ENCODE measurements at regions not wholly inside any gene's neighbourhood (a gene's known extent, or its start where the extent isn't known, plus 50 kb on each side); places are given as distances from the start of the nearest gene placed in this dataset.
A peak's percentile ranks its signal among the peaks of the same experiment; 100 is the strongest.

- no peak overlapping the region for H3K27ac ChIP-seq (ENCODE audit: low read depth in 1 of 3, low read length in 2 of 3)
- DNase-seq (no peak), FAIRE-seq (no peak)
- WGBS, 3 donors = 83 to 92% (median 85%) methylated on average over 6 of the region's 6 CpGs
- no peaks in the 10 kb centered on the region for H3K9me3 ChIP-seq (ENCODE audit: control insufficient read depth in 2 of 2, insufficient read depth in 1 of 2, low read depth in 1 of 2, low read length in 1 of 2)
- no peak overlapping the region for H3K4me3 ChIP-seq (ENCODE audit: low read depth in 1 of 3, low read length in 3 of 3)
- H3K4me1 ChIP-seq (ENCODE audit: control insufficient read depth in 3 of 3, insufficient read depth in 2 of 3, low read depth in 1 of 3, low read length in 2 of 3) = no peaks in the 10 kb centered on the region
- H3K36me3 ChIP-seq (ENCODE audit: control insufficient read depth in 3 of 3, insufficient read depth in 2 of 3, low read depth in 1 of 3, low read length in 3 of 3) = no peaks in the 10 kb centered on the region
- H3K27me3 ChIP-seq (ENCODE audit: control insufficient read depth in 3 of 3, insufficient read depth in 3 of 3, low read length in 3 of 3) = no peaks in the 10 kb centered on the region
Measured at GRCh38 chr15:97849183-97849582, 111.3 kb upstream of the ARRDC4 start.

DNA sequence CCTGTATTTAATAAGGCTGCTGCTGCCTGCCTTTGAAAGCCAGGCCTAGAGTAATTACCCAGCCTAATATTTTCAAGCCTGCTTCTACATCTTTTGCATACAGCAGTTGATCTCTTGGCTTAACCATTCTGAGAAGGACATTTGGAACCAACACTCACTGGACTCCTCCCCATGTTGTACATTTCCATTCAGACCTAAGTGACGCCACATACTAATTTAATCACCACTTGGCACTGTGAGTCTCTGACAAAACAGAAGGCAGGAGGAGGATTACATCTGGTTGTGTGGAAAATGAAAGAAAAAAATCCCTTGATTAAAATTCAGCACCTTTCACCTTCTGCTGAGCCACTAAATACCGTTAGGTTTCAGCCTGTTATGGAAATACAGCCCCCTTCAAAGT, 102.2 kb upstream of the ARRDC4 start:
- no peaks in the 10 kb centered on the region for H3K36me3 ChIP-seq (ENCODE audit: control insufficient read depth in 3 of 3, insufficient read depth in 2 of 3, low read depth in 1 of 3, low read length in 3 of 3)
- 79 to 85% (median 83%) methylated on average over 2 of the region's 2 CpGs for WGBS, 3 donors
- H3K9me3 ChIP-seq (ENCODE audit: control insufficient read depth in 2 of 2, insufficient read depth in 1 of 2, low read depth in 1 of 2, low read length in 1 of 2) = no peaks in the 10 kb centered on the region
- no peaks in the 10 kb centered on the region for H3K4me1 ChIP-seq (ENCODE audit: control insufficient read depth in 3 of 3, insufficient read depth in 2 of 3, low read depth in 1 of 3, low read length in 2 of 3)
- H3K4me3 ChIP-seq (ENCODE audit: low read depth in 1 of 3, low read length in 3 of 3) = no peak overlapping the region
- no peak overlapping the region for H3K27ac ChIP-seq (ENCODE audit: low read depth in 1 of 3, low read length in 2 of 3)
- DNase-seq (no peak), FAIRE-seq (no peak)
- no peaks in the 10 kb centered on the region for H3K27me3 ChIP-seq (ENCODE audit: control insufficient read depth in 3 of 3, insufficient read depth in 3 of 3, low read length in 3 of 3)

DNA sequence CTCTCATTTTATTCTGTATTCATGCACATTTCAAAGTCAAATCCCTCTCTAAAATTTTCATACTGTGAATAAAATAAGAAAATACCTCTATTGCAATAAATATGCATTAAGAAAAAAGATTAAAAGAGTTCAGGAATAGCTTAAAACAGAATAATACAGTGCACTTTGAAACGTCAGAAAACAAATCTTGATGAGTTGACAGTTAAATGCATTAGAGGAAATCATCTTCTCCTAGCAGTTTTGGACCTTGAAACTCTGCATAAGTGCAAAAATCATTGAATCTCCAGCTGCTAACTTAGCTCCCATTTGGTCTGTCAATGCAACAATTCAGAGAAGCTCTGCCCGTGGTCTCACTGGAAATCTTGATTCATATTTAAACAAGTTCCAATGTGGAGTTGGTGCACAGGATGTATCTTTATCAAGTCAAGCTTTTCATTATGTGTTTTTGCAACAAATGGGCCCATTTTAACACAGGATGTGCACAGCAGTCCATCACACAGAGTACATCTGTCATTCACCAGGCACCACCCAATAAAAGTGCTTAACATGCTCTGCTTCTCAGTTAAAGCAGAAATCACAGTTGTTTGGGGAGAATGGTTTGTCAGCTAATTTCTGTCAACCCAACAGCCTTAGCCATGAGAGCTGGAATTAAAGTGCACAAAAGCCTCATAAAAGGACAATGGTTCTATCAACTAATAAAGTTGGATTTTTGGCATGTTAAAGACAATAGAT, 98.8 kb upstream of the ARRDC4 start:
- FAIRE-seq = no peak
- no peaks in the 10 kb centered on the region for H3K27me3 ChIP-seq (ENCODE audit: control insufficient read depth in 3 of 3, insufficient read depth in 3 of 3, low read length in 3 of 3)
- no peak overlapping the region for H3K4me3 ChIP-seq (ENCODE audit: low read depth in 1 of 3, low read length in 3 of 3)
- no peak for DNase-seq
- H3K36me3 ChIP-seq (ENCODE audit: control insufficient read depth in 3 of 3, insufficient read depth in 2 of 3, low read depth in 1 of 3, low read length in 3 of 3) = no peaks in the 10 kb centered on the region
- H3K27ac ChIP-seq (ENCODE audit: low read depth in 1 of 3, low read length in 2 of 3) = no peak overlapping the region
- WGBS, 3 donors = 43 to 60% (median 58%) methylated on average over 2 of the region's 2 CpGs
- H3K4me1 ChIP-seq (ENCODE audit: control insufficient read depth in 3 of 3, insufficient read depth in 2 of 3, low read depth in 1 of 3, low read length in 2 of 3) = no peaks in the 10 kb centered on the region
- no peaks in the 10 kb centered on the region for H3K9me3 ChIP-seq (ENCODE audit: control insufficient read depth in 2 of 2, insufficient read depth in 1 of 2, low read depth in 1 of 2, low read length in 1 of 2)

DNA sequence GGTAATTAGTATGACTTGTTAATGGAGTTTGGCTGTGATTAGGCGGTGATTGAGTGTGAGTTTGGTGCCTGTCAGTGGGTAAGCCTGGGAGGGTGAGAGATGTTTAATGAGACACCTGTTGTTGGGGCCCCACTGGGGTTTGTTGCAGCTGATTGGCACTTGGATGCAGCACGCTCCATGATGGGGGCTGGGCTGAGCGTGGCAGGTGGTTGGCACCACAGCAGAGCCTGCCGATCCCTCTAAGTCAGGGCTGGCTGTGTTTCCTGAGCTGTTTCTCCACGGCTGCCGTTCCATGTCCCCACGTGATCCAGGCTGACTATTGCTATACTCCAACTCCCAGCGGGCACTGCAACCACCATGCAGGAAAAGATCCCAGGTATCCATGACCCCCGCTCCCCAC, 93.5 kb upstream of the ARRDC4 start:
- FAIRE-seq = no peak

GRCh38 chr15:97867870-97868269, 92.6 kb upstream of the ARRDC4 start:
- Histone ChIP-seq H3K36me3 (ENCODE audit: control insufficient read depth in 3 of 3, insufficient read depth in 2 of 3, low read depth in 1 of 3, low read length in 3 of 3) (no peaks in the 10 kb centered on the region), H3K4me3 (ENCODE audit: low read depth in 1 of 3, low read length in 3 of 3) (no peak overlapping the region), H3K4me1 (ENCODE audit: control insufficient read depth in 3 of 3, insufficient read depth in 2 of 3, low read depth in 1 of 3, low read length in 2 of 3) (no peaks in the 10 kb centered on the region), H3K9me3 (ENCODE audit: control insufficient read depth in 2 of 2, insufficient read depth in 1 of 2, low read depth in 1 of 2, low read length in 1 of 2) (no peaks in the 10 kb centered on the region), H3K27me3 (ENCODE audit: control insufficient read depth in 3 of 3, insufficient read depth in 3 of 3, low read length in 3 of 3) (no peaks in the 10 kb centered on the region), H3K27ac (ENCODE audit: low read depth in 1 of 3, low read length in 2 of 3) (no peak overlapping the region)
- DNase-seq (peak in 1 of 2 donors; percentile 24), FAIRE-seq (no peak)
- WGBS, 3 donors = 11 to 34% (median 26%) methylated on average over 4 of the region's 4 CpGs

More for the DNA sequence above, 93.5 kb upstream of the ARRDC4 start:
- Histone ChIP-seq H3K4me3 (ENCODE audit: low read depth in 1 of 3, low read length in 3 of 3) (no peak overlapping the region), H3K4me1 (ENCODE audit: control insufficient read depth in 3 of 3, insufficient read depth in 2 of 3, low read depth in 1 of 3, low read length in 2 of 3) (no peaks in the 10 kb centered on the region), H3K36me3 (ENCODE audit: control insufficient read depth in 3 of 3, insufficient read depth in 2 of 3, low read depth in 1 of 3, low read length in 3 of 3) (no peaks in the 10 kb centered on the region), H3K27me3 (ENCODE audit: control insufficient read depth in 3 of 3, insufficient read depth in 3 of 3, low read length in 3 of 3) (no peaks in the 10 kb centered on the region), H3K9me3 (ENCODE audit: control insufficient read depth in 2 of 2, insufficient read depth in 1 of 2, low read depth in 1 of 2, low read length in 1 of 2) (no peaks in the 10 kb centered on the region), H3K27ac (ENCODE audit: low read depth in 1 of 3, low read length in 2 of 3) (no peak overlapping the region)
- no peak for DNase-seq
- WGBS, 3 donors = 82 to 85% (median 83%) methylated on average over 9 of the region's 9 CpGs

DNA sequence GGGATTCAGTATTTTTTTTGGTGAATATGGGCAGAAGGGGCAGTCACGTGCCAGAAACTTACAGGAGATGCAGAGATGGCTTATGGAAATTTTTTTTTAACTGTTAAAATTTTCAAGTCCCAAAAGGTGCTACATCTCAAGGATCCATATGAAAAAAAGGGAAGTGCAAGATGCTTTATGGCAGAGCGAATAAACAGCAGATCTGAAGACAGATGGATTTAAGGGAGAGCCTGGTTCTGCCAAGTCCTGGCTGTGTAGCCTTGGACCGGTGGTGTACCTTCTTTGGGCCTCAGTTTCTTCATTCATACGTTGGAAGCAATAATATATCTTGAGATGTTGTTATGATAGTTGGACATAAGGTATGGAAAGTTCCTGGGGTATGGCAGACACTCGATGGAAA, 91.5 kb upstream of the ARRDC4 start:
- WGBS, 3 donors = 73 to 84% (median 80%) methylated on average over 5 of the region's 5 CpGs
- Histone ChIP-seq H3K4me1 (ENCODE audit: control insufficient read depth in 3 of 3, insufficient read depth in 2 of 3, low read depth in 1 of 3, low read length in 2 of 3) (no peaks in the 10 kb centered on the region), H3K27ac (ENCODE audit: low read depth in 1 of 3, low read length in 2 of 3) (no peak overlapping the region), H3K9me3 (ENCODE audit: control insufficient read depth in 2 of 2, insufficient read depth in 1 of 2, low read depth in 1 of 2, low read length in 1 of 2) (no peaks in the 10 kb centered on the region), H3K27me3 (ENCODE audit: control insufficient read depth in 3 of 3, insufficient read depth in 3 of 3, low read length in 3 of 3) (no peaks in the 10 kb centered on the region), H3K4me3 (ENCODE audit: low read depth in 1 of 3, low read length in 3 of 3) (no peak overlapping the region), H3K36me3 (ENCODE audit: control insufficient read depth in 3 of 3, insufficient read depth in 2 of 3, low read depth in 1 of 3, low read length in 3 of 3) (no peaks in the 10 kb centered on the region)
- FAIRE-seq (no peak), DNase-seq (no peak)

- H3K4me3 ChIP-seq (ENCODE audit: low read depth in 1 of 3, low read length in 3 of 3) = no peak overlapping the region
- H3K4me1 ChIP-seq (ENCODE audit: control insufficient read depth in 3 of 3, insufficient read depth in 2 of 3, low read depth in 1 of 3, low read length in 2 of 3) = no peaks in the 10 kb centered on the region
- H3K27ac ChIP-seq (ENCODE audit: low read depth in 1 of 3, low read length in 2 of 3) = no peak overlapping the region
- FAIRE-seq (no peak), DNase-seq (no peak)
- no peaks in the 10 kb centered on the region for H3K9me3 ChIP-seq (ENCODE audit: control insufficient read depth in 2 of 2, insufficient read depth in 1 of 2, low read depth in 1 of 2, low read length in 1 of 2)
- H3K27me3 ChIP-seq (ENCODE audit: control insufficient read depth in 3 of 3, insufficient read depth in 3 of 3, low read length in 3 of 3) = no peaks in the 10 kb centered on the region
- WGBS, 3 donors = 93 to 100% (median 94%) methylated on average over 3 of the region's 3 CpGs
- H3K36me3 ChIP-seq (ENCODE audit: control insufficient read depth in 3 of 3, insufficient read depth in 2 of 3, low read depth in 1 of 3, low read length in 3 of 3) = no peaks in the 10 kb centered on the region
Measured at GRCh38 chr15:97870771-97871170, 89.7 kb upstream of the ARRDC4 start.

DNA sequence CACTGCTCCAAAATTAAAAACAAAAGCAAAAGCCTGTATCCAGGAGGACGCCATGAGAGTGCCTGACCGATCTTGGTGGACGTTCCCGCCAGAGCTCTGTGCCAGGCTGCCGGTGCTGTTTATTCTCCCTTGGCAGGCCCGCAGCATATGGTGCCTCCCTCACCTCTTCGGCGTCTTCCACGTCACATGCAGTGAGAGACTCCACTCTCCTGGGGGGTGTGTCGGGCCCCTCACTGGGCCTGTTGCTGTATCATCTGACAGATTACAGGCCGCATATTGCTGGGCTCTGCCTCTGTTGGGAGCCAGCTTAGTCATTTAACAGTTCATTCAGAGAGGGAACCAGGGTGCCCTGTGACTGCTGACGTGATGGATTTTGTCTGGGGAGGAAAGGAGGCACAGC, 86.4 kb upstream of the ARRDC4 start:
- H3K9me3 ChIP-seq (ENCODE audit: control insufficient read depth in 2 of 2, insufficient read depth in 1 of 2, low read depth in 1 of 2, low read length in 1 of 2) = peaks cover 0 to 3% of the 10 kb centered on the region in 2 donors
- H3K4me3 ChIP-seq (ENCODE audit: low read depth in 1 of 3, low read length in 3 of 3) = no peak overlapping the region
- DNase-seq (no peak), FAIRE-seq (no peak)
- H3K36me3 ChIP-seq (ENCODE audit: control insufficient read depth in 3 of 3, insufficient read depth in 2 of 3, low read depth in 1 of 3, low read length in 3 of 3) = no peaks in the 10 kb centered on the region
- no peak overlapping the region for H3K27ac ChIP-seq (ENCODE audit: low read depth in 1 of 3, low read length in 2 of 3)
- peaks cover 0 to 2% (median 0%) of the 10 kb centered on the region in 3 donors for H3K27me3 ChIP-seq (ENCODE audit: control insufficient read depth in 3 of 3, insufficient read depth in 3 of 3, low read length in 3 of 3)
- H3K4me1 ChIP-seq (ENCODE audit: control insufficient read depth in 3 of 3, insufficient read depth in 2 of 3, low read depth in 1 of 3, low read length in 2 of 3) = no peaks in the 10 kb centered on the region
- 83 to 92% (median 91%) methylated on average over 12 of the region's 12 CpGs for WGBS, 3 donors

DNA sequence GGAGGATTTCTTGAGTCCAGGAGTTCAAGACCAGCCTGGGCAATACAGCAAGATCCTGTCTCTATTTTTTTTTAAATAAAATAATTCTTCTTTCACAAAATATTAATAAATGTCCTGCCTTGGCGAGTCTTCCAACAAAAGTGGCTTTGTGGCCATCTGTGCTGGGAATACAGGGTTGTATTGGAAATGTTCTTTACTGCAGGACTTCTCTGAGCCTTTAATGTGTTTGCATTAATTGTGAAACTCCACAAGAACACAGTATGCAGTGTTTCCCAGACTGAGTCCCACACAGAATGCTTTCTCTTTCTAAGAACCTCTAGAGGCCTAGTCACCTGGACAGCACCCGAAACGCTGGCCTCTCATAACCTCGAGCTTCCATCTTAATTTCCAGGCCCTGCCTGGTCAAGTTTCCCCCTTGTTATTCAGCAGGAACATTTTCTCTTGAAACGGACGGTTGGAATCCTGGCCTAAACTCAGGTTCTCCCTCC, 85.4 kb upstream of the ARRDC4 start:
- Histone ChIP-seq H3K4me1 (ENCODE audit: control insufficient read depth in 3 of 3, insufficient read depth in 2 of 3, low read depth in 1 of 3, low read length in 2 of 3) (no peaks in the 10 kb centered on the region), H3K4me3 (ENCODE audit: low read depth in 1 of 3, low read length in 3 of 3) (peak overlapping the region in 1 of 3 donors; percentile 37), H3K27ac (ENCODE audit: low read depth in 1 of 3, low read length in 2 of 3) (no peak overlapping the region), H3K36me3 (ENCODE audit: control insufficient read depth in 3 of 3, insufficient read depth in 2 of 3, low read depth in 1 of 3, low read length in 3 of 3) (no peaks in the 10 kb centered on the region), H3K27me3 (ENCODE audit: control insufficient read depth in 3 of 3, insufficient read depth in 3 of 3, low read length in 3 of 3) (peaks cover 0 to 2% (median 0%) of the 10 kb centered on the region in 3 donors), H3K9me3 (ENCODE audit: control insufficient read depth in 2 of 2, insufficient read depth in 1 of 2, low read depth in 1 of 2, low read length in 1 of 2) (peaks cover 0 to 3% of the 10 kb centered on the region in 2 donors)
- WGBS, 3 donors = 50 to 66% (median 62%) methylated on average over 6 of the region's 6 CpGs
- DNase-seq = no peak
- no peak for FAIRE-seq

All from small intestine (tissue), 7 donors.